ENCODE measurements at regions not wholly inside any gene's neighbourhood (a gene's known extent, or its start where the extent isn't known, plus 50 kb on each side); places are given as distances from the start of the nearest gene placed in this dataset.
"Not testable (repeated sequence)": the region's sequence is repeated elsewhere in the genome, so short reads cannot be mapped to it uniquely, and the experiment has no call there.

GRCh38 chr4:143819029-143819428 lies 86.3 kb downstream of the GYPE start:
- Histone ChIP-seq H3K4me3 (no peak overlapping the region), H3K27ac (no peak overlapping the region), H3K36me3 (ENCODE audit: insufficient read depth in 1 of 2, low read depth in 1 of 2) (no peaks in the 10 kb centered on the region), H3K27me3 (ENCODE audit: insufficient read depth in 3 of 3, low read length in 2 of 3) (no peaks in the 10 kb centered on the region), H3K4me1 (no peaks in the 10 kb centered on the region), H3K9me3 (no peaks in the 10 kb centered on the region)
- intact Hi-C loops (cut with DNase I): no loop called here
- WGBS, 3 donors: 73 to 80% (median 75%) methylated on average over 2 of the region's 2 CpGs
- no peak for ATAC-seq
- no peak for DNase-seq
- TF ChIP-seq CTCF (IDR thresholded peaks at IDR 0.05): no peak

GRCh38 chr4:143817866-143818265 lies 87.5 kb downstream of the GYPE start:
- H3K36me3 ChIP-seq (ENCODE audit: insufficient read depth in 1 of 2, low read depth in 1 of 2); H3K4me1 ChIP-seq; H3K27ac ChIP-seq; H3K27me3 ChIP-seq (ENCODE audit: insufficient read depth in 3 of 3, low read length in 2 of 3); ATAC-seq; intact Hi-C loops (cut with DNase I); DNase-seq; H3K9me3 ChIP-seq; H3K4me3 ChIP-seq: not testable (repeated sequence)
- 33 to 78% (median 71%) methylated on average over 1 of the region's 1 CpG for WGBS, 3 donors

GRCh38 chr4:143815375-143815774 lies 90.0 kb downstream of the GYPE start:
- H3K4me1 ChIP-seq; H3K9me3 ChIP-seq; DNase-seq; H3K4me3 ChIP-seq; H3K36me3 ChIP-seq (ENCODE audit: insufficient read depth in 1 of 2, low read depth in 1 of 2); ATAC-seq; intact Hi-C loops (cut with DNase I); H3K27me3 ChIP-seq (ENCODE audit: insufficient read depth in 3 of 3, low read length in 2 of 3); H3K27ac ChIP-seq: not testable (repeated sequence)

- H3K4me1 ChIP-seq; ATAC-seq; intact Hi-C loops (cut with DNase I); H3K27ac ChIP-seq; H3K4me3 ChIP-seq; H3K9me3 ChIP-seq; H3K27me3 ChIP-seq (ENCODE audit: insufficient read depth in 3 of 3, low read length in 2 of 3); DNase-seq; H3K36me3 ChIP-seq (ENCODE audit: insufficient read depth in 1 of 2, low read depth in 1 of 2): not testable (repeated sequence)
- 88 to 90% (median 89%) methylated on average over 4 of the region's 4 CpGs for WGBS, 3 donors
Observed at GRCh38 chr4:143813431-143814154, 91.8 kb downstream of the GYPE start.

- 41 to 93% (median 88%) methylated on average over 1 of the region's 1 CpG for WGBS, 3 donors
- intact Hi-C loops (cut with DNase I); DNase-seq; H3K9me3 ChIP-seq; H3K27ac ChIP-seq; H3K4me3 ChIP-seq; H3K27me3 ChIP-seq (ENCODE audit: insufficient read depth in 3 of 3, low read length in 2 of 3); H3K4me1 ChIP-seq; ATAC-seq; H3K36me3 ChIP-seq (ENCODE audit: insufficient read depth in 1 of 2, low read depth in 1 of 2): not testable (repeated sequence)
Observed at GRCh38 chr4:143791693-143792092, 91.2 kb upstream of the FREM3 start.

GRCh38 chr4:143790425-143790824 lies 90.0 kb upstream of the FREM3 start:
- H3K4me3 ChIP-seq; H3K9me3 ChIP-seq; ATAC-seq; H3K27me3 ChIP-seq (ENCODE audit: insufficient read depth in 3 of 3, low read length in 2 of 3); intact Hi-C loops (cut with DNase I); H3K36me3 ChIP-seq (ENCODE audit: insufficient read depth in 1 of 2, low read depth in 1 of 2); H3K4me1 ChIP-seq; H3K27ac ChIP-seq; DNase-seq: not testable (repeated sequence)
- WGBS, 3 donors: 78 to 83% (median 83%) methylated on average over 3 of the region's 3 CpGs

- H3K4me3 ChIP-seq; H3K27ac ChIP-seq; ATAC-seq; H3K27me3 ChIP-seq (ENCODE audit: insufficient read depth in 3 of 3, low read length in 2 of 3); DNase-seq; intact Hi-C loops (cut with DNase I); H3K4me1 ChIP-seq; H3K36me3 ChIP-seq (ENCODE audit: insufficient read depth in 1 of 2, low read depth in 1 of 2); H3K9me3 ChIP-seq: not testable (repeated sequence)
- WGBS, 3 donors: 82 to 96% (median 92%) methylated on average over 2 of the region's 2 CpGs
Observed at GRCh38 chr4:143789618-143790017, 89.1 kb upstream of the FREM3 start.

GRCh38 chr4:143784567-143784966 lies 84.1 kb upstream of the FREM3 start:
- ATAC-seq (no peak), DNase-seq (no peak)
- Histone ChIP-seq H3K4me1 (no peaks in the 10 kb centered on the region), H3K9me3 (no peaks in the 10 kb centered on the region), H3K27me3 (ENCODE audit: insufficient read depth in 3 of 3, low read length in 2 of 3) (no peaks in the 10 kb centered on the region), H3K4me3 (no peak overlapping the region), H3K36me3 (ENCODE audit: insufficient read depth in 1 of 2, low read depth in 1 of 2) (no peaks in the 10 kb centered on the region), H3K27ac (no peak overlapping the region)
- no peak for TF ChIP-seq CTCF (IDR thresholded peaks at IDR 0.05)
- 60 to 81% (median 77%) methylated on average over 2 of the region's 2 CpGs for WGBS, 3 donors
- intact Hi-C loops (cut with DNase I): no loop called here

All from psoas muscle (tissue), 7 donors.